ENCODE measurements at regions not wholly inside any gene's neighbourhood (a gene's known extent, or its start where the extent isn't known, plus 50 kb on each side); places are given as distances from the start of the nearest gene placed in this dataset.

DNA sequence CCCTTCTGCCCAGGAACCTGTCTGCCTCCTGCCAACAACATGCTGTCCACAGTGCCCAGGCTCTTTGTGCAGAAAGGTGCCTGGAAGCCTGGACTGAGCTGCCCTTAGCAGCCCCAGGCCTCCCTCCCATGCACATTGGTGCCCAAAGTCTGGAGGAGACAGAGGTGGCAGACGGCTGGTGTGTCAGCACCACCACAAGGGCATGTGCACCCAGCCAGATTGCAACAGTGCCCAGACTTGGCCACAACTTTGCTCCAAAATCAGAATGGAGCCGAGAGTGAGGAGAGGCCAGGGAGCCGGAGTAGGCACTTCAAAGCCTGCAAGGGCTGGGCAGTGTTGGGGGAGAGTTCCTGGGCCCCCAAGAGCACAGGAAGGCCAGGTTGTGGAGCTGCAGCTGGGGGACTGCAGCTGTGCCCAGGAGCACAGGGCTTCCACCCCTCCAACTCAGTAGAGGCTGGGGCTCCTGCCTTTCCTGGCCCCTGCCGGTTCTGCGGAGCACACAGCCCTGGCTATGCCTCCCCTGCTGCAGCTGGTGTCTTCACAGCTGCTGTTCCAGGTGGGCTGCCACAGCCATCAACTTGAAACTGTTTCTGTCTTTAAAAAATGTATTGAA, 1255.8 kb downstream of the SLITRK5 start:
- no peak overlapping the region for H3K4me3 ChIP-seq (ENCODE audit: extremely low read depth, insufficient read depth, low read length, poor library complexity, severe bottlenecking)
- no peak overlapping the region for H3K27ac ChIP-seq (ENCODE audit: low read depth, low read length, severe bottlenecking)
- H3K36me3 ChIP-seq (ENCODE audit: control insufficient read depth, insufficient read depth, low read length) = no peaks in the 10 kb centered on the region
- no peaks in the 10 kb centered on the region for H3K9me3 ChIP-seq (ENCODE audit: control insufficient read depth, low read length)
- H3K4me1 ChIP-seq (ENCODE audit: control insufficient read depth, insufficient read depth, low read length, poor library complexity, severe bottlenecking) = no peaks in the 10 kb centered on the region
- WGBS, 2 experiments (ENCODE audit: insufficient coverage in 2 of 2) = 95 to 96% methylated on average over 4 of the region's 5 CpGs

DNA sequence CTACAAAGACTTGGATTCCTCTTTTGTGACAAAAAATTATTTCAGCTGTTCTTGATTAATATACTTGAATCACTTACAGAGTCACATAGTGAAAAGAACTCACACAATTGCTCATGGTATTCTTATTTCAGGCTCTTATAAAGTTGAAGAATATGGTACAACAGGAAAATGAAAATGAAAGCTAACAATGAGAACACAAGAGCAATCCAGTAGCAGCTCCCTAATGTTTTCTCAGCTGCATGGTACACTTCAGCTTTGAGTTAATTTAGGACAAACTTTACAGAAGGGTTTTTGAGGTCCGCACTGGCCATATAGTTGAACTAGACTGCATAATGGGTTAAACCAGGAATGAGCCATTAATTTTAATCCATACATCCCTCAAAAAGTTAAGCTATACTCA, 1261.8 kb downstream of the SLITRK5 start:
- H3K27ac ChIP-seq (ENCODE audit: low read depth, low read length, severe bottlenecking) = no peak overlapping the region
- WGBS, 2 experiments (ENCODE audit: insufficient coverage in 2 of 2) = no CpG with 5 or more reads among the region's 1 CpG
- H3K4me1 ChIP-seq (ENCODE audit: control insufficient read depth, insufficient read depth, low read length, poor library complexity, severe bottlenecking) = no peaks in the 10 kb centered on the region
- no peak overlapping the region for H3K4me3 ChIP-seq (ENCODE audit: extremely low read depth, insufficient read depth, low read length, poor library complexity, severe bottlenecking)
- no peaks in the 10 kb centered on the region for H3K9me3 ChIP-seq (ENCODE audit: control insufficient read depth, low read length)
- H3K36me3 ChIP-seq (ENCODE audit: control insufficient read depth, insufficient read depth, low read length) = no peaks in the 10 kb centered on the region

DNA sequence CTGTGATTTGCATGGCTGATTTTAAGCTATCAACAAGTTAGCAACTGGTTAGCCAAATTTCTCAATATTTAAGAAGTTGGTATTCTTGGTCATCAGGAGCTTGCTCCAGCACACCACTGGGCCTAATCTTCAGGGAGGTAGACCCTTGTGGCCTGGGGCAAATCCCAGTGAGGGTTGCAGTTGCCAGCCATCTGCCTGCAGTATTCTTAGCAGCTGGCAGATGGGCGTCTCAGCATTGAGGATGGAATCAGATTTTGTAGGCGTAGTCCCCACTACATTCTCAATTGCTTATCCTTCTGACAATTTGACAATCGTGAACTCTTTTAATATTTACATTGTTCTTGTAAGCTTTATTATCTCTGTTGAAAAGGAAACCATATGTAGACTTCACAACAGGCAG, 1266.2 kb downstream of the SLITRK5 start:
- WGBS, 2 experiments (ENCODE audit: insufficient coverage in 2 of 2) = 100% methylated on average over 1 of the region's 3 CpGs; no CpG with 5 or more reads in 1 of the 2 experiments
- H3K9me3 ChIP-seq (ENCODE audit: control insufficient read depth, low read length) = no peaks in the 10 kb centered on the region
- no peak overlapping the region for H3K4me3 ChIP-seq (ENCODE audit: extremely low read depth, insufficient read depth, low read length, poor library complexity, severe bottlenecking)
- H3K36me3 ChIP-seq (ENCODE audit: control insufficient read depth, insufficient read depth, low read length) = no peaks in the 10 kb centered on the region
- H3K4me1 ChIP-seq (ENCODE audit: control insufficient read depth, insufficient read depth, low read length, poor library complexity, severe bottlenecking) = no peaks in the 10 kb centered on the region
- H3K27ac ChIP-seq (ENCODE audit: low read depth, low read length, severe bottlenecking) = no peak overlapping the region

DNA sequence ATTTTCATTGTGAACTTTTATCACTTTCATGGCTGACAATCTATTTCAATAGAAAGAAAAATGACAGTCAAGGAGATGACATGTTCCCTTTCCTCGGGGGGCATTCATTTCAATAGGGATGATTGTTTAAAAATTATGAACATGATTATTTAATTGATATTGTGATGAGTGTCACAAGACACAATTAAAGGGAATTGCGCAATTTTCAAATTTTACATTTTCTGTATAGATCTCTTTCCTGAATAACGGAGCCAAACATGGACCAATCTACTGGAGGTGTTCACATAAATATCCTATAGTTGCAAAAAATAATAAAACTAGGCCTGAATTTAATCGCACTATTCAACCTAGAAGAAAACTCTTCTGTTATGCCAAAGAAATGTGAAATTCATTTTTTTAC, 1274.6 kb downstream of the SLITRK5 start:
- H3K4me1 ChIP-seq (ENCODE audit: control insufficient read depth, insufficient read depth, low read length, poor library complexity, severe bottlenecking) = no peaks in the 10 kb centered on the region
- WGBS, 2 experiments (ENCODE audit: insufficient coverage in 2 of 2) = 100% methylated on average over 1 of the region's 4 CpGs; no CpG with 5 or more reads in 1 of the 2 experiments
- H3K4me3 ChIP-seq (ENCODE audit: extremely low read depth, insufficient read depth, low read length, poor library complexity, severe bottlenecking) = no peak overlapping the region
- H3K36me3 ChIP-seq (ENCODE audit: control insufficient read depth, insufficient read depth, low read length) = no peaks in the 10 kb centered on the region
- H3K9me3 ChIP-seq (ENCODE audit: control insufficient read depth, low read length) = no peaks in the 10 kb centered on the region
- H3K27ac ChIP-seq (ENCODE audit: low read depth, low read length, severe bottlenecking) = no peak overlapping the region

DNA sequence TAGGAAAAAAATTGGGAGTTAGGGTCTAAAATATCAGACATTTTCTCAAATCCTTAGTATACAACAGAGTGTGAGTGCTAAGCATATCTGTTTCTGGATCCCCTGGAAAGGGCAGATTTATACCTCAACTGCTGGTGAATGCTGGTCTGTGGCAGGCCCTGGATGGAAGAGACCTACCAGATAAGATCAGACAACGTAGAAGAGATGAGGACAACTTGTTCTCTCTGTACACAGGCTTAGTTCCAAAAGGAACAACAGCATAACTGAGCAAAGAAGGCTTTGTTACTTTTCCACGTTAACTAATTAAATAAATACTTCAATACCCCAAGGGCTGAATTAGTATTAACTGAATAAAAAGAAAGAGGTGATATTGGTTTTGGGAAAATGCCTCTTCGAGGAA, 1277.3 kb downstream of the SLITRK5 start:
- Histone ChIP-seq H3K36me3 (ENCODE audit: control insufficient read depth, insufficient read depth, low read length) (no peaks in the 10 kb centered on the region), H3K27ac (ENCODE audit: low read depth, low read length, severe bottlenecking) (no peak overlapping the region), H3K4me1 (ENCODE audit: control insufficient read depth, insufficient read depth, low read length, poor library complexity, severe bottlenecking) (no peaks in the 10 kb centered on the region), H3K9me3 (ENCODE audit: control insufficient read depth, low read length) (no peaks in the 10 kb centered on the region), H3K4me3 (ENCODE audit: extremely low read depth, insufficient read depth, low read length, poor library complexity, severe bottlenecking) (no peak overlapping the region)
- 80% methylated on average over 1 of the region's 3 CpGs; no CpG with 5 or more reads in 1 of the 2 experiments for WGBS, 2 experiments (ENCODE audit: insufficient coverage in 2 of 2)

DNA sequence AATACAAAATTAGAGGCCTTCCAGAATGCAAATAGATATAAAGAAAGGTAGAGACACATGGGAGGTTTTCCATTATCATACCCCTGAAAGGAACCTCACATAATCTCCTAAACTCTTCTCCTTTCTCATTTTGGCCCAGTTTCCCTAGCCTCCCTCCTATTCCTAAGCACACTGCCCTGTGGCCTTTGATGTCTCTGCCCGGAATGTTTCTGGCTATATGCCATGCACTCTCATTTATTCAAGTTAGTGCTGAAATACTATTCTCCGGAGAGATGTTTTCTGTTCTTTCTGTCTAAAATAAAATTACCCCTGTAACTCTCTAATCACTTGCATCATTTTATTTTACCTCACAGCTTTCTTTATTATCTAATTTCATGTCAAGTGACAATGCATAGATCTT, 1287.7 kb downstream of the SLITRK5 start:
- 100% methylated on average over 1 to 2 of the region's 2 CpGs for WGBS, 2 experiments (ENCODE audit: insufficient coverage in 2 of 2)
- H3K9me3 ChIP-seq (ENCODE audit: control insufficient read depth, low read length) = no peaks in the 10 kb centered on the region
- H3K4me3 ChIP-seq (ENCODE audit: extremely low read depth, insufficient read depth, low read length, poor library complexity, severe bottlenecking) = no peak overlapping the region
- no peaks in the 10 kb centered on the region for H3K4me1 ChIP-seq (ENCODE audit: control insufficient read depth, insufficient read depth, low read length, poor library complexity, severe bottlenecking)
- no peak overlapping the region for H3K27ac ChIP-seq (ENCODE audit: low read depth, low read length, severe bottlenecking)
- H3K36me3 ChIP-seq (ENCODE audit: control insufficient read depth, insufficient read depth, low read length) = no peaks in the 10 kb centered on the region

DNA sequence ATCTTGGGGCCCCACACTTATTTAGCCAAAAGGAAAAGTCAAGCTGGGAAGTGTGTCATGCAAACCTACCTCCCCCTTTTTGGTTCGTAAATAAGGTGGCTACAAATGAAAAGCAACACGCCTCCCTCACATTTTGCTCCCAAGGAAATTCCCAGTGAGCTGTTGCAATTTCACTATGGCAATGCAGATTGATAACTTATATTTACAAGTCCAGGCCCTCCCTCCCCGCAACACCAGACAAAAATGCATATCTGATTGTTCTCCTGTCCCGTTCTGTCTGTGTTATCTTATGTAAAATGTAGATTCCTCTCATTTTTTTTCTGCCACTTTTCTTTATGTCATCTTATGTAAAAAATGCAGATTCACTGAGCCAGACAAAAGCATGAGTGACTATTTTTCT, 1305.3 kb downstream of the SLITRK5 start:
- H3K4me3 ChIP-seq (ENCODE audit: extremely low read depth, insufficient read depth, low read length, poor library complexity, severe bottlenecking) = no peak overlapping the region
- H3K9me3 ChIP-seq (ENCODE audit: control insufficient read depth, low read length) = no peaks in the 10 kb centered on the region
- H3K36me3 ChIP-seq (ENCODE audit: control insufficient read depth, insufficient read depth, low read length) = no peaks in the 10 kb centered on the region
- H3K27ac ChIP-seq (ENCODE audit: low read depth, low read length, severe bottlenecking) = no peak overlapping the region
- WGBS, 2 experiments (ENCODE audit: insufficient coverage in 2 of 2) = 94% methylated on average over 2 of the region's 4 CpGs; no CpG with 5 or more reads in 1 of the 2 experiments
- H3K4me1 ChIP-seq (ENCODE audit: control insufficient read depth, insufficient read depth, low read length, poor library complexity, severe bottlenecking) = no peaks in the 10 kb centered on the region

DNA sequence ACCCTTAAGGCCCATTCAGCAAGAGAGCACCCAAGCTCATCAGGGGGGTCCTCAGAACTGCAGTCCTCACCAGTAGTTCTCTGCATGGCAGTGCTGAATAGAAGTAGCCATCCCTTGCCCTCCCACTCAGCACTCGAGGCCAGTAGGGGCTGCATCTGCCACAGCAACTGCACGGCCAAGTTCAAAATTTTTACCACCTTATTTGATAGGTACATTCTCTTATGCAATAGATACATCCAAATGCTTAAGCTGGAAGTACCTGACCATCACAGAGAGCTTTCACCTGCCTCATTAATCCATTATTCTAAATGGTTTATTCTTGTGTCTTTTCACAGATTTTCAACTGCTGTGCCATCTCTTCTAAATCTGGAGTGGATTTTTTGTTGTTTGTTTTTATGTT, 1307.4 kb downstream of the SLITRK5 start:
- Histone ChIP-seq H3K9me3 (ENCODE audit: control insufficient read depth, low read length) (no peaks in the 10 kb centered on the region), H3K27ac (ENCODE audit: low read depth, low read length, severe bottlenecking) (no peak overlapping the region), H3K4me3 (ENCODE audit: extremely low read depth, insufficient read depth, low read length, poor library complexity, severe bottlenecking) (no peak overlapping the region), H3K36me3 (ENCODE audit: control insufficient read depth, insufficient read depth, low read length) (no peaks in the 10 kb centered on the region), H3K4me1 (ENCODE audit: control insufficient read depth, insufficient read depth, low read length, poor library complexity, severe bottlenecking) (no peaks in the 10 kb centered on the region)
- WGBS, 2 experiments (ENCODE audit: insufficient coverage in 2 of 2) = 80 to 93% methylated on average over 1 to 2 of the region's 2 CpGs

DNA sequence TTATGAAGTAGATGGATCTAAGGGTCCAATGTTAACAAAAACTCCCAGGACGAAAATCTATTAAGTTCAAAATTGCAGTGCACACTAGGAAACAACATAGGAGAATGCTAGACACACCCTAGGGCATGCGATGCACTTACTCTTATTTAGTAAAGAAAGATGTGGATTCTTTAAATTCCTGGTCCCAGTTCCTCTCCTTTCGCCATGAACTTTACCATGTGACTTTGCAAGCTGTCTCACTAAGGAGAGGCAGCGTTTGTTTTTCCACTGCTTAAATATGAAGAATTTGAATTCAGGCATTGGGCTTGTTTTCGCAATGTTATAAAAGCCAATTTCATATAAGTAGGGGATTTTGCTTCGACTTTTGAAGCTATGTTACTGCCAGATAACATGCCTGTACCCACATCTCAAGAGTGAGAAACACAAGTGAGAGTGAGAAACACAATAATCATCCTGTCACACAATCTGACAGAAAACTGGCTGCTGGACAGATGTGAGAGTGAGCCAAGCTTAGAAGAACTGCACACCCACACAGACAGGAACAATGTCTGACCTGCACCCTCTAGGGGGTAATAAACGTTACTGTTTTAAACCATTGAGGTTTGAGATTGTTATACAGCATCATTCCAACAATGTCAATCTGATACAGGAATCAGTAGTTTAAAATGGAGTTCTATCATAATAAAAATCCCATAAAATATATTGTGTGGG, 1308.4 kb downstream of the SLITRK5 start:
- H3K4me1 ChIP-seq (ENCODE audit: control insufficient read depth, insufficient read depth, low read length, poor library complexity, severe bottlenecking) = no peaks in the 10 kb centered on the region
- no peak overlapping the region for H3K4me3 ChIP-seq (ENCODE audit: extremely low read depth, insufficient read depth, low read length, poor library complexity, severe bottlenecking)
- no CpG with 5 or more reads among the region's 7 CpGs for WGBS, 2 experiments (ENCODE audit: insufficient coverage in 2 of 2)
- peak overlapping the region; percentile 3 for H3K27ac ChIP-seq (ENCODE audit: low read depth, low read length, severe bottlenecking)
- no peaks in the 10 kb centered on the region for H3K9me3 ChIP-seq (ENCODE audit: control insufficient read depth, low read length)
- no peaks in the 10 kb centered on the region for H3K36me3 ChIP-seq (ENCODE audit: control insufficient read depth, insufficient read depth, low read length)

DNA sequence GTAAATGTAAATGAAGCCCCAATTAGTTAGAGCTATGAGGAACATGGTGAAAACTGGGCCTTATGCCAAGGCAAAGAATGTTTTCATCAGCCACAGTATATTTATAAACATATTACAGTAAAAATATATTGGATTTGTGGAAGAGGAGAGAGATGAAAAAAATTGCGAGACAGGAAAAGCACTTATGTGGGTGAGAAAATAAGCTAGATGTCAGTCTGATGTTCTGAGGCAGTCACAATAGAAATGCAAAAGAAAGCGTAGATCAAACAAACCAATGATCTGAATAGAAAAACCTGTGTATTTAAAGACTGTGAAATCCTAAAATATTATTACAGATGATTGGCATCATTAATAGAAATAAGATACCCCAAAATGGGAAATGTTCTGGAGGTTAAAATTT, 1332.5 kb downstream of the SLITRK5 start:
- H3K9me3 ChIP-seq (ENCODE audit: control insufficient read depth, low read length) = no peaks in the 10 kb centered on the region
- H3K27ac ChIP-seq (ENCODE audit: low read depth, low read length, severe bottlenecking) = no peak overlapping the region
- H3K4me1 ChIP-seq (ENCODE audit: control insufficient read depth, insufficient read depth, low read length, poor library complexity, severe bottlenecking) = no peaks in the 10 kb centered on the region
- no peaks in the 10 kb centered on the region for H3K36me3 ChIP-seq (ENCODE audit: control insufficient read depth, insufficient read depth, low read length)
- WGBS, 2 experiments (ENCODE audit: insufficient coverage in 2 of 2) = no CpG with 5 or more reads among the region's 2 CpGs
- no peak overlapping the region for H3K4me3 ChIP-seq (ENCODE audit: extremely low read depth, insufficient read depth, low read length, poor library complexity, severe bottlenecking)

DNA sequence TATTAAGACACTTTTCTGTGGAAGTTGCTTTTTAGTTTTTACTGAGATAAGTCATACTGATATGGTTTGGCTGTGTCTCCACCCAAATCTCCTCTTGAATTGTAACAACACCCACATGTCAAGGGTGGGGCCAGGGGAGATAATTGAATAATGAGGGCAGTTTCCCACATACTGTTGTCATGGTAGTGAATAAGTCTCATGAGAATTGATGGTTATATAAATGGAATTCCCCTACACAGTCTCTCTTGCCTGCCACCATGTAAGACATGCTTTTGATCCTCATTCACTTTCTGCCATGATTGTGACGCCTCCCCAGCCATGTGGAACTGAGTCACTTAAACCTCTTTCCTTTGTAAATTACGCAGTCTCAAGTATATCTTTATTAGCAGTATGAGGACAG, 1340.4 kb downstream of the SLITRK5 start:
- Histone ChIP-seq H3K4me1 (ENCODE audit: control insufficient read depth, insufficient read depth, low read length, poor library complexity, severe bottlenecking) (no peaks in the 10 kb centered on the region), H3K27ac (ENCODE audit: low read depth, low read length, severe bottlenecking) (no peak overlapping the region), H3K9me3 (ENCODE audit: control insufficient read depth, low read length) (no peaks in the 10 kb centered on the region), H3K4me3 (ENCODE audit: extremely low read depth, insufficient read depth, low read length, poor library complexity, severe bottlenecking) (no peak overlapping the region), H3K36me3 (ENCODE audit: control insufficient read depth, insufficient read depth, low read length) (no peaks in the 10 kb centered on the region)
- 80 to 90% methylated on average over 1 to 2 of the region's 2 CpGs for whole genome bisulfite sequencing, 2 experiments (ENCODE audit: insufficient coverage in 2 of 2)

Data from mesodermal cell (in vitro differentiated cells).